NT2/D1 (cell line): ENCODE measurements at regions not wholly inside any gene's neighbourhood (a gene's known extent, or its start where the extent isn't known, plus 50 kb on each side); places are given as distances from the start of the nearest gene placed in this dataset.

Source experiments
- DNase-seq: peaks from one replicate; pipeline ENCODE4 v3.0.0-alpha.2; 2011; ENCODE audit warnings: low read depth, low spot score
- H3K27me3 ChIP-seq: 2 replicates; pipeline ENCODE4 v1.6.0; 2011; ENCODE audit warnings: mild to moderate bottlenecking; ENCODE audit not compliant: insufficient read length, insufficient read depth
- H3K36me3 ChIP-seq: 2 replicates; pipeline ENCODE4 v1.6.1; 2011; ENCODE audit warnings: mild to moderate bottlenecking, low read length, mixed read lengths; ENCODE audit not compliant: insufficient read depth, insufficient read length
- H3K4me1 ChIP-seq: 2 replicates; pipeline ENCODE4 v1.5.1; 2011; ENCODE audit not compliant: insufficient read depth, insufficient read length
- H3K4me3 ChIP-seq: 2 replicates; pipeline ENCODE4 v1.5.1; 2011; ENCODE audit warnings: low read depth; ENCODE audit not compliant: insufficient read length
- H3K9ac ChIP-seq: 2 replicates; pipeline ENCODE4 v1.6.0; 2011; ENCODE audit warnings: low read depth; ENCODE audit not compliant: insufficient read length
- H3K9me3 ChIP-seq: 2 replicates; pipeline ENCODE4 v1.5.1; 2011; ENCODE audit warnings: mild to moderate bottlenecking, low read length; ENCODE audit not compliant: insufficient read depth
- SUZ12 ChIP-seq: IDR thresholded peaks from 2 replicates; pipeline ENCODE4 v1.6.1; 2011; ENCODE audit not compliant: insufficient read length, insufficient read depth; ENCODE audit errors: extremely low read depth
- YY1 ChIP-seq: IDR thresholded peaks from 2 replicates; pipeline ENCODE4 v1.6.1; 2011; ENCODE audit not compliant: insufficient read length, insufficient read depth
- ZNF274 ChIP-seq: IDR thresholded peaks from 2 replicates; pipeline ENCODE4 v1.6.1; 2011; ENCODE audit warnings: mild to moderate bottlenecking, low read depth, low read length

DNA sequence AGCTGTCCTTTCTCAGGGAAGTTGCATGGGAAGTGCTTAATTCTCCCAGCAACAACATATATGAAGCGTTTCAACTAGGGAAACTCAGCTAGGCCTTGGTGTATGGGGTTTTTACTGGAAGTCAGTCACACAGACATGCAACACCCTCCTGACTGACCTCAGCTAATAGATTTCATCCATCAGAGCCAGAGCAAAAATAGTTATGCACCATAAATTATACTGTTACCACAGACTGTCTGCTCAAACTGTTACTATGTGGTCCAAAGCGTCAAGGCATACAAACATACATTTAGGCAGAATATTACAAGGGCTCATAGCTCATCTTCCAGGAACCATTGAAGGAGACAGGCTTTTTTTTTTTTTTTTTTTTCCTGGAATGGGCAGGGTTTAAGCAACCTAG lies 417.9 kb downstream of the ANKRD7 start:
- Histone ChIP-seq H3K4me1 (no peaks in the 10 kb centered on the region), H3K36me3 (no peaks in the 10 kb centered on the region), H3K9me3 (no peaks in the 10 kb centered on the region), H3K4me3 (no peak overlapping the region), H3K27me3 (no peaks in the 10 kb centered on the region), H3K9ac (no peak overlapping the region)
- DNase-seq: no peak
- TF ChIP-seq ZNF274 (no peak), SUZ12 (no peak), YY1 (no peak)

DNA sequence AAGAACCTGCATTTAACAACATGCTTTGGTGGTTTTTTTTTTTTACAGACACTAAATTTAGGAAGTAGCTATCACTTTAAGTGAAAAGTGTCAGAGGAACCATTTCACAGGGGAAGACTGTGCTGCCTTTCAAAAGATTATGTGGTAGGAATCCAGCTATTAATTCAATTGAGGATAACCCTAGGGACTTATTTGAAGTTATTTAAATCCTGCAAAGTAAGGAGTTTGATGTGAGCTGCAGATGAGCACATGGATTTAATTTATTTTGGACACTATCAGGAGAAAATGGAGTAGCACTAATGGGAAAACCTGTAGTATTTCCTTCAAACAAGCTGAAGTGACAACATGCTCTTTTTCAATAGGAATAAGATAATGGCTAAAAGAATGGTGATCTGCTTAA lies 419.8 kb downstream of the ANKRD7 start:
- H3K9ac ChIP-seq: no peak overlapping the region
- H3K9me3 ChIP-seq: no peaks in the 10 kb centered on the region
- DNase-seq: no peak
- H3K36me3 ChIP-seq: no peaks in the 10 kb centered on the region
- H3K27me3 ChIP-seq: no peaks in the 10 kb centered on the region
- TF ChIP-seq YY1 (no peak), ZNF274 (no peak), SUZ12 (no peak)
- no peak overlapping the region for H3K4me3 ChIP-seq
- no peaks in the 10 kb centered on the region for H3K4me1 ChIP-seq

DNA sequence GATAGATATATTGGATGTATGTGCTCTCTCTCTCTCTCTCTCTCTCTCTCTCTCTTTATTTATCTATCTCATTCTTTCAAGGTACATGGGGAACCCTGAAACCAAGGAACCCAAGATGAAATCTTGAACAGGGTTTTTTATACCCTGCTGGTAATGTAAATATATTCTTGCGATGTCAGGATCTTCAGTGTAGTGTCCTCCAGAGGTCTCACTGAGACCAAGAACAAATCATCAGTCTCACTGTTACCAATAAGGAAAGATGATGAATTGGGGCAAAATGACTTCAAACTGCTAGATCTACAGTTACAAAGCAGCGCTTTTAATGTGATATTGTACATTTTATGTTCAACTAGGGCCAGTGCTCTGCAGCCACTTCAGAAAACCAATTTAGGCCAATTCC lies 423.5 kb downstream of the ANKRD7 start:
- DNase-seq: no peak
- no peak for TF ChIP-seq ZNF274
- TF ChIP-seq SUZ12: no peak
- no peak for TF ChIP-seq YY1

DNA sequence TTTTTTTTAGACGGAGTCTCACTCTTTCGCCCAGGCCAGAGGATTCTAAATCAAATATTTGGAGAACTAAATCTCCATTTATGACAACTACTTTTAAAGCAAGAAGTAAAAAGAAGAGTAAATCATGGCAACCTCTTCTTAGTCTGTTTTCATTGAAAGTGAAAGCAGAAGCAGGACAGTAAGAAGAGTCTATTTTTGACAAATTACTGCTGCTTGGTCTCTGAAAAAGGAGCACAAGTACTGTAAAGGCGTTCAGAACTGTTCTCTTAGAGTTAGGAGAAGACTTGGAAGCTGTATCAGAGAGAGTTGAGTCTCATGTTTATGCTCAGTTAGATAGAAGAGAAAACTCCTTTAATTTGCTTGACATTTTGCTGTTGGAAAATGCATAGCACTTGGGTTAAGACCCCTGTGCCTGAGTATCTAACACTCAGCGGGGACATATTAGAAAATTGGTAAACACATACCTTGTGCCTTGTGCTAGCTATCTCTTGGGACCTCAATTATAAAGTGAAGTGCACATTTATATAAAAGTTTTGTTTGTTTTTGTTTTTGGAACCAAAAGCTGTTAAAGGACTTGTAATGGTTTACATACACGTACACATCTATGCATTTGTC lies 433.0 kb downstream of the ANKRD7 start:
- no peak for TF ChIP-seq ZNF274
- no peak for TF ChIP-seq YY1
- TF ChIP-seq SUZ12: no peak
- Histone ChIP-seq H3K27me3 (no peaks in the 10 kb centered on the region), H3K4me3 (no peak overlapping the region), H3K9ac (no peak overlapping the region), H3K9me3 (no peaks in the 10 kb centered on the region), H3K4me1 (no peaks in the 10 kb centered on the region), H3K36me3 (no peaks in the 10 kb centered on the region)
- no peak for DNase-seq

More for the DNA sequence above, 423.5 kb downstream of the ANKRD7 start:
- H3K27me3 ChIP-seq: no peaks in the 10 kb centered on the region
- H3K9me3 ChIP-seq: no peaks in the 10 kb centered on the region
- H3K4me3 ChIP-seq: no peak overlapping the region
- H3K36me3 ChIP-seq: no peaks in the 10 kb centered on the region
- H3K9ac ChIP-seq: no peak overlapping the region
- H3K4me1 ChIP-seq: no peaks in the 10 kb centered on the region

DNA sequence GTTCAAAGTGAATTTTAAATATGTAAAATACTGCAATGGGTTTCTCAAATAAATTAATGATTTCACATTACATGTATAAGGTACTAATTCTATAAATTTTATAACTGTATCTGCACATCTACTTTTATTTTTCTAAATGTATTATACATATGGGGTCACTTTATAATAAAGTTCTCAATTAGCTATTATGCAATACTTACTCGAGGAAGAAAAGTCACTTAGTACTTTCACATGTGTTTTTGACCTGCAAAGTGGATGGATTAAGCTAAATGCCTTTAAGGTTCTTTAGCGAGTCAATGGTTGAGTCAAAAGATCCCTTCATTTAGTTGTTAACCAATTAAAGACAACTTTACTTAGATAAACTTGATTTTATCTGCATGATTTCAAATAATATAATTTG lies 437.8 kb downstream of the ANKRD7 start:
- no peaks in the 10 kb centered on the region for H3K27me3 ChIP-seq
- H3K4me3 ChIP-seq: no peak overlapping the region
- no peaks in the 10 kb centered on the region for H3K36me3 ChIP-seq
- H3K9ac ChIP-seq: no peak overlapping the region
- TF ChIP-seq SUZ12 (no peak), ZNF274 (no peak), YY1 (no peak)
- no peak for DNase-seq
- no peaks in the 10 kb centered on the region for H3K4me1 ChIP-seq
- H3K9me3 ChIP-seq: no peaks in the 10 kb centered on the region

DNA sequence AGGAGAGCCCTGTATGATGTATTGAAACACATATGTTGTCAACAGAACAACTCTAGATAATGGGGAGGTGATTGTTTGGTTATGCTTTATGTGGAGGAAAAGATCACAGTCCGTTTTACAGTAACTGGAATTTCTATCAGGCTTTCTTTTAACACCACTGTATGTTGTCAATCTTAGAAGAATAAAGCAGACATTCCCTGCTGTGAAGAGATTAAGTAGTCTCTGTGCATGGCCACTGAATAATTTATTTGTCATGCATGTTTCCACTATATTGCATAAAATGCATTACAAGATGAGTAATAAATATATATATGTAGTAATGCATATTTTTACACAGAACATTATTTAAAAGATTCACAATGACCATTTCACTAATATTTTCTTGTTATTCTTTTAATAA lies 440.0 kb downstream of the ANKRD7 start:
- H3K9me3 ChIP-seq: no peaks in the 10 kb centered on the region
- H3K4me1 ChIP-seq: no peaks in the 10 kb centered on the region
- no peaks in the 10 kb centered on the region for H3K36me3 ChIP-seq
- no peak overlapping the region for H3K9ac ChIP-seq
- no peak for DNase-seq
- H3K4me3 ChIP-seq: no peak overlapping the region
- no peak for TF ChIP-seq SUZ12
- TF ChIP-seq YY1: no peak
- no peak for TF ChIP-seq ZNF274
- no peaks in the 10 kb centered on the region for H3K27me3 ChIP-seq

DNA sequence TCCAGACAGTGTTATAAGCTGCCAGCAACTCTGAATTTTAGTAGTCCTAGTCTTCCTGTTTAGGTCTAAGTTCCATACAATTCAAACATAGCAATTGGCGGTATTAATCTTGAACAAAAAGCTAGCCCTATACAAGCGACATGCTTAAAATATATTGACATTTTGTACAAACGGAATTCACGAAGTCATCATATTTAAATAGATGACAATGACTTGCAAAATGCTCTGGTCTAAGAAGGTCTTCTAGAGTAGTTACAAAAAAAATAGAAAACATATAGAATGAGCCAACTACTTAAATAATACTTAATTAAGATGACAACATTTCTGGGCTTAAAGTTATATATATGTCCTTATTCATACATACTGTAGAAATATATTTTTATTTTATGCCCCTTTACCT lies 446.6 kb downstream of the ANKRD7 start:
- no peak overlapping the region for H3K4me3 ChIP-seq
- TF ChIP-seq YY1 (no peak), ZNF274 (no peak), SUZ12 (no peak)
- no peak for DNase-seq
- H3K27me3 ChIP-seq: no peaks in the 10 kb centered on the region
- H3K36me3 ChIP-seq: no peaks in the 10 kb centered on the region
- no peak overlapping the region for H3K9ac ChIP-seq
- no peaks in the 10 kb centered on the region for H3K9me3 ChIP-seq
- no peaks in the 10 kb centered on the region for H3K4me1 ChIP-seq

DNA sequence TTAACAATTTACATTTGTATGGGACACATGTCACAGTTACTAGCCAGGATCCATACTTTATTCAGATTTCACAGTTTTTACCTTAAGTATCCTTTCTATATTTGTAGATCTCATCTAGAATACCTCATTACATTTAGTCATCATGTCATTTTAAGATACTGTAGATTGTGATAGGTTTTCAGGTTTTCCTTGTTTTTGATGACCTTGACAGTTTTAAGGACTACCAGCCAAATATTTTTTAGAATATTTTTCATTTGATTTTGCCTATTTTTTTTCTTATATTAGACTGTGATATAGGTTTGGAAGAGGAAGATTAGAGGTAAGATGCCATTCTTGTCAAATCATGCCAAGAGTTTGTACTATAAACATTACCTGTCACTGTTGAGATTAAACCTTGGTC lies 460.3 kb downstream of the ANKRD7 start:
- no peak for TF ChIP-seq SUZ12
- TF ChIP-seq ZNF274: no peak
- no peak for TF ChIP-seq YY1
- Histone ChIP-seq H3K9ac (no peak overlapping the region), H3K9me3 (no peaks in the 10 kb centered on the region), H3K4me3 (no peak overlapping the region), H3K4me1 (no peaks in the 10 kb centered on the region), H3K27me3 (no peaks in the 10 kb centered on the region), H3K36me3 (no peaks in the 10 kb centered on the region)
- DNase-seq: no peak
